ENCODE measurements at regions not wholly inside any gene's neighbourhood (a gene's known extent, or its start where the extent isn't known, plus 50 kb on each side); places are given as distances from the start of the nearest gene placed in this dataset.

GRCh38 chr4:3708103-3708510 lies 58.1 kb upstream of the ADRA2C start:
- H3K4me3 Mint-ChIP-seq = no peak overlapping the region
- ATAC-seq = no peak

DNA sequence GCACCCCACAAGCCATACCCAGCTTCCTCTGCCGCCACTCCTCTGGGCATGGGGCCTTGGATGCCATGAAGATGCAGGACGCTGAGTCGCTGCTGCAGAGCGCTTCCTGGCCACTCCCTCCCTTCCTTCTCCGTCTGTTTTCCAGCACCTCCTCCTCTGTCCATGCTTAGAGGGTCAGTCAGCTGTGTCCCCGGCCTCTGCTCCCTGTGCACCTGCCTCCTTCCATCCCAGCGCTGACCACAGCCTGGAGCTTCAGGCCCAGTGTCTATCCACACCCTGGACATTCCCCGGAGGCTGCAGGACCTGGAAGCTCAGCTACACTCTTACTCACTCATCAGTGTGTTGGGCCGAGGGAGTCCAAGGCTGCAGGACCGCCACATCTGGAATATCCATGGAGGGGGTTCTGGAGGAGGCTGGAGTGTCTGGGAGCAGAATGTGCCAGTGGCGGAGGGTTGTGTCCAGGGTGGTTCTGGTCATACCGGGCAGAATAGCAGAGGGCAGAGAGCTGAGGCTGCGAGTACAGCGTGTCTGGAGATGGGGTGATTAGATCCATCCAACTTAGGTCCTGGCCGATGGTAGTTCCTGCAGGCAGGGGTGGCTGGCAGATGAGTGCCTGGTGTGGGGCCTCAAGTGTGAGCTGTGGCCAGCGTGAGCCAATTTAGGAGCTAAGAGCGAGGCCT lies 58.6 kb upstream of the ADRA2C start:
- peaks cover 20% of the 10 kb centered on the region for H3K27me3 Mint-ChIP-seq (ENCODE audit: low read depth)
- ATAC-seq (no peak), DNase-seq (no peak)
- no peaks in the 10 kb centered on the region for H3K4me1 Mint-ChIP-seq (ENCODE audit: low read depth)
- H3K36me3 Mint-ChIP-seq (ENCODE audit: insufficient read depth) = no peaks in the 10 kb centered on the region
- no peaks in the 10 kb centered on the region for H3K9me3 Mint-ChIP-seq
- no peak overlapping the region for H3K4me3 Mint-ChIP-seq

More at GRCh38 chr4:3708103-3708510, 58.1 kb upstream of the ADRA2C start:
- Mint-ChIP-seq H3K27me3 (ENCODE audit: low read depth) (peaks cover 20% of the 10 kb centered on the region), H3K36me3 (ENCODE audit: insufficient read depth) (no peaks in the 10 kb centered on the region), H3K4me1 (ENCODE audit: low read depth) (no peaks in the 10 kb centered on the region), H3K9me3 (no peaks in the 10 kb centered on the region)
- DNase-seq = no peak

DNA sequence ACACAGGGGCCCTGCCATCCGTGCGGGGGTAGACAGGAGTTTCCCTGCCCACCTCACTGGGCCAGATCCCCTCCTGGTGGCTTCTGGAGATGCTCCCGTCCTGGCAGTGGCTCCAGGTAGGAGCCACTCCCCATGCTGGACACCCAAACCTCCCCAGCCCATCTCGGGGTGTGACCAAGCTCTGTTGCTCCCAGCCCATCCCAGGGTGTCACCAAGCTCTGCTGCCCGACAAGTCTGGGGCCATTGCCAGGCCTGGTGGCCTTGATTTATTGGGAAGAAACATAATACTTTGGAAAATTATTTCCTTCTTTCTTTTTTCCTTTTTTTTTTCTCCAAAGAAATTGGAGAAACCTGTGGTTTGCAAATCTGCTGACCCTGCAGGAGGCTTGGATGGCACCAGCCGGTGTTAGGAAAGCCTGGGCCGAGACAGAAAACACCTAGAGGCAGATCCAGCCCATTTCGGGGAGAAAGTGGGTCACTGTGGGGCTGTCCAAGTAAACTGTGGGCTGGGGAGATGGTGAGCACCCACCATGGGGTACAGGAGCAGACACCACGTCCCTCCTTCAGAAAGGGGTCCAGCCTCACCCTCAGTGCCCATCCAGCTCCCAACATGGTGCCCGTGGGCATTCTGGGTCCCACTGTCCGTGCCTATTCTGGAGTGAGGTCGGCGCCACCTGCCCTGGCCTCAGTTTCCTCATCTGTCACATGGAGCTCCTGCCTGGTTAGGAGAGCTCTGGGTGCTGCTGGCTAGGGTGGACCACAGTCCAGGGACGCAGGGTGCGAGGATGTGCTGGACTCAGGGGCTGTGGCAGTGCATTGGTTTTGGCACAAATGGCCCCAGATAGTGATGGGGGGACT lies 59.4 kb upstream of the ADRA2C start:
- H3K4me3 Mint-ChIP-seq = no peak overlapping the region
- H3K27me3 Mint-ChIP-seq (ENCODE audit: low read depth) = peaks cover 20% of the 10 kb centered on the region
- no peaks in the 10 kb centered on the region for H3K4me1 Mint-ChIP-seq (ENCODE audit: low read depth)
- ATAC-seq (no peak), DNase-seq (no peak)
- H3K36me3 Mint-ChIP-seq (ENCODE audit: insufficient read depth) = no peaks in the 10 kb centered on the region
- H3K9me3 Mint-ChIP-seq = no peaks in the 10 kb centered on the region

DNA sequence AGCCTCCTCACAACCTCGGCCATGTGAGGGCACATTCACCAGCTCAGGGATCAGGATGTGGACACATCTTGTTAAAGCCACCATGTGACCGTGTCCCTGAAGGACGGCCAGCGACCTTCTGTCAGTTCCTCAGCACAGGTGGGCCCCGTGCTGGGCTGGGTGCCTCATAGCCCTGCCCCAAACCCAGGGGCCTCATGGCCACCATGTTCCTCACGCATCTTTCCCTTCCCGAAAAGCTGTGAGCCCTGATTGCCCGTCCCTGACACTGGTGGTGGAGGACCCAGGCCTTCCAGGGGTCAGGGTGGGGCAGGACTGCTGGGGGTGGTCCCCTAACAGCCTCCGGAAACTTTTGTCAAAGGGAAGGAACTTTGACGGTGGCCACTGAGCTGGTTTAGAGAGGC lies 60.1 kb upstream of the ADRA2C start:
- DNase-seq = no peak
- ATAC-seq = no peak
- H3K36me3 Mint-ChIP-seq (ENCODE audit: insufficient read depth) = no peaks in the 10 kb centered on the region
- H3K4me3 Mint-ChIP-seq = no peak overlapping the region
- H3K4me1 Mint-ChIP-seq (ENCODE audit: low read depth) = no peaks in the 10 kb centered on the region
- peaks cover 20% of the 10 kb centered on the region for H3K27me3 Mint-ChIP-seq (ENCODE audit: low read depth)
- no peaks in the 10 kb centered on the region for H3K9me3 Mint-ChIP-seq

DNA sequence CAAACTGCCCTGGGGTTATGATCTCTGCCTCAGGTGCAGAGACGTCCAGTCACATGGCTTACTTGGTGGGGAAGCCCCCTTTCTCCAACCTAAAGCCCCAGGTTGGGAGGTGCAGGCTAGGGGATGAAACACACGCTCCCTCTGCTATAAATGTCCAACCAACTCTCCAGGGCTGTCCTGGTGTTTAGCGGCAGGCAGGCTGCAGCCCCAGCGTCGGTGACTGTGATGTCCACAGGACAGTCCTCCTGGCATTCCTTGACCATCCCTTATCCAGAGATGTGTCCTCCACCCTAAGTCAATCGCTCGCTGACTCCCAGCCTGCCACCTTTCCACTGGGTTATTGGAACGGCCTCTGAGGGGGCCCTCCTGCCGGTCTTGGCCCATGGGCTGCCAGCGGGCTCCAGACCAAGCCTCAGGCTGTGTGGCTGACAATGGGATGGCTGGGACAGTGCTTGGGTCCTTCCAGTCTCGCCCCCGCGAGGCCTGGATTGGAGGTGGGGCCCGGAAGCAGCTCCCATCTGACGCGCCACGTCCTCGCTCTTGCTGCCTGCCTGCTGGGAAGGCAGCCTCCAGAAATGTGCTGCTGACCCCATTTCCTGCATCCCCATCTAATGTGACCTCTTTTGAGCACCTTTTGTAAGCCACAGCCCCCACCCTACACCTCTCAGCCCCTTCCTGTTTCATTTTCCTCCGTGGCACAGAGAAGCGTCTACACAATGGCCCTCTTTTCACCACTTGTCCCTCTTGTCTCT lies 60.8 kb upstream of the ADRA2C start:
- Mint-ChIP-seq H3K4me1 (ENCODE audit: low read depth) (no peaks in the 10 kb centered on the region), H3K4me3 (no peak overlapping the region), H3K9me3 (no peaks in the 10 kb centered on the region), H3K27me3 (ENCODE audit: low read depth) (peaks cover 22% of the 10 kb centered on the region), H3K36me3 (ENCODE audit: insufficient read depth) (no peaks in the 10 kb centered on the region)
- no peak for DNase-seq
- ATAC-seq = no peak

- ATAC-seq (no peak), DNase-seq (no peak)
- Mint-ChIP-seq H3K9me3 (no peaks in the 10 kb centered on the region), H3K27me3 (ENCODE audit: low read depth) (peaks cover 22% of the 10 kb centered on the region), H3K36me3 (ENCODE audit: insufficient read depth) (no peaks in the 10 kb centered on the region), H3K4me1 (ENCODE audit: low read depth) (no peaks in the 10 kb centered on the region), H3K4me3 (no peak overlapping the region)
These were observed 61.5 kb upstream of the ADRA2C start for GRCh38 chr4:3704669-3705068.

- Mint-ChIP-seq H3K4me1 (ENCODE audit: low read depth) (no peaks in the 10 kb centered on the region), H3K27me3 (ENCODE audit: low read depth) (peaks cover 22% of the 10 kb centered on the region), H3K36me3 (ENCODE audit: insufficient read depth) (no peaks in the 10 kb centered on the region), H3K9me3 (no peaks in the 10 kb centered on the region), H3K4me3 (no peak overlapping the region)
- ATAC-seq = no peak
- DNase-seq = no peak
These were observed 62.3 kb upstream of the ADRA2C start for GRCh38 chr4:3703677-3704521.

DNA sequence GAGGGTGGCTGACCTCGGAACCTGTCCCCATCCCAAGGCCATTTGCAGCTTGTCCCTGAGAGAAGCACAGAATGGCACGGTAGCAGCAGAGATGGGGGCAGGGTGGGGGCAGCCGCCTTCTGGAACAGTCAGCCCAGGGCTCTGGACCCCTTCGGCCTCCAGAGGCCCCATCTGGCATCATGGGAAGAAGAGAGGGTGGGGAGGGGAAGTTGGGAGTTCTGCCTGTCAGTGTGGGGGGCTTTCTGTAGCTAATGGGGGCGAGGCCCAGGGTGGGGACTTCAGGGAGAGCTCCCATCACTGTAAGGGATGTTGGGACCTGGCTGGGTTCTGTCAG lies 62.9 kb upstream of the ADRA2C start:
- H3K9me3 Mint-ChIP-seq = no peaks in the 10 kb centered on the region
- H3K36me3 Mint-ChIP-seq (ENCODE audit: insufficient read depth) = no peaks in the 10 kb centered on the region
- H3K27me3 Mint-ChIP-seq (ENCODE audit: low read depth) = peaks cover 22% of the 10 kb centered on the region
- ATAC-seq (no peak), DNase-seq (no peak)
- no peaks in the 10 kb centered on the region for H3K4me1 Mint-ChIP-seq (ENCODE audit: low read depth)
- H3K4me3 Mint-ChIP-seq = no peak overlapping the region

- Mint-ChIP-seq H3K4me1 (ENCODE audit: low read depth) (no peaks in the 10 kb centered on the region), H3K27me3 (ENCODE audit: low read depth) (peaks cover 20% of the 10 kb centered on the region), H3K9me3 (no peaks in the 10 kb centered on the region), H3K4me3 (no peak overlapping the region), H3K36me3 (ENCODE audit: insufficient read depth) (no peaks in the 10 kb centered on the region)
- DNase-seq (no peak), ATAC-seq (no peak)
These were observed 63.5 kb upstream of the ADRA2C start for GRCh38 chr4:3702561-3703221.

DNA sequence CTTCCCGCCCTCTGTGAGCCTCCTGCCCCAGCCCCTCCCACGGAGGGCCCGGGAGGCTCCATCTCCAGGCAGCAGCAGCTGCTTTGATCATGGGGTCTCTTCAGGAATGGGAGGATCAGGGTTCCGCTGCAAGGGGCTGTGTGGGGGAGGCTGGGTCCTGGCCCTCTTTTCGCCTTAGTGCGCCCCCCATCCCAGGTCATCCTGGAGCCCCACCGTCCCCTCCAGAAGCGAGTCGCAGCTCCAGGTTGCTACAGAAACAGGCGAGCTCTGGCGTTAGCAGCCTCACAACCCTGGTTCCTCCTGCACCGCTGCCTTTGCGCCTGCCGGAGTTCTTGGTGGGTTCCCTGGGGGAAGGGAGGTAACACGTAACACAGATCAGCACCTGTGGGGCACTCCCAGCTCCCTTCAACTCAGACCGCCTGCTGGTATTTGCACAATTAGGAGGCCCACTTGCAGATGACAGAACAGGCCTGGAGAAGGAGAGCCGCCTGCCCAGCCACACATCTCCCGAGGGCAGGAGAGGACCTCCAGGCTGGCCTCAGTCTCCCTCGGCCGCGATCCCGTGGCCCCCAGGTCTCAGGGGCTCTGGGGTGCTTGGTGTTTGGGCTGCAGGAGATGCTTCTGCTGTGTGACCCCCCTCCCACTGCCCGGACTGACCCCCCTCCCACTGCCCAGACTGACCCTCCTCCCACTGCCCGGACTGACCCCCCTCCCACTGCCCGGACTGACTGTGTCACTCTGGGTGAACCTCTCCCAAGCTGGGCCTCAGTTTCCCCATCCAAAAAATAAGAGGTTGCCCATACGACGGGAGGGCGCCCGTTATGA lies 64.2 kb upstream of the ADRA2C start:
- no peak overlapping the region for H3K4me3 Mint-ChIP-seq
- peaks cover 6% of the 10 kb centered on the region for H3K9me3 Mint-ChIP-seq
- H3K4me1 Mint-ChIP-seq (ENCODE audit: low read depth) = no peaks in the 10 kb centered on the region
- H3K36me3 Mint-ChIP-seq (ENCODE audit: insufficient read depth) = no peaks in the 10 kb centered on the region
- H3K27me3 Mint-ChIP-seq (ENCODE audit: low read depth) = peaks cover 19% of the 10 kb centered on the region
- ATAC-seq = no peak
- DNase-seq = no peak

- Mint-ChIP-seq H3K4me3 (no peak overlapping the region), H3K36me3 (ENCODE audit: insufficient read depth) (no peaks in the 10 kb centered on the region), H3K27me3 (ENCODE audit: low read depth) (peaks cover 20% of the 10 kb centered on the region), H3K9me3 (peaks cover 13% of the 10 kb centered on the region), H3K4me1 (ENCODE audit: low read depth) (no peaks in the 10 kb centered on the region)
- DNase-seq (no peak), ATAC-seq (no peak)
These were observed 64.9 kb upstream of the ADRA2C start for GRCh38 chr4:3701271-3701734.

GRCh38 chr4:3700736-3701135 lies 65.4 kb upstream of the ADRA2C start:
- Mint-ChIP-seq H3K4me1 (ENCODE audit: low read depth) (no peaks in the 10 kb centered on the region), H3K9me3 (peaks cover 13% of the 10 kb centered on the region), H3K27me3 (ENCODE audit: low read depth) (peaks cover 18% of the 10 kb centered on the region), H3K4me3 (no peak overlapping the region), H3K36me3 (ENCODE audit: insufficient read depth) (no peaks in the 10 kb centered on the region)
- DNase-seq (no peak), ATAC-seq (no peak)

- ATAC-seq (no peak), DNase-seq (no peak)
- peaks cover 16% of the 10 kb centered on the region for H3K27me3 Mint-ChIP-seq (ENCODE audit: low read depth)
- no peaks in the 10 kb centered on the region for H3K36me3 Mint-ChIP-seq (ENCODE audit: insufficient read depth)
- H3K9me3 Mint-ChIP-seq = peaks cover 13% of the 10 kb centered on the region
- H3K4me3 Mint-ChIP-seq = no peak overlapping the region
- no peaks in the 10 kb centered on the region for H3K4me1 Mint-ChIP-seq (ENCODE audit: low read depth)
These were observed 66.0 kb upstream of the ADRA2C start for GRCh38 chr4:3700223-3700622.

All from activated T-cell treated with anti-CD3 and anti-CD28 coated beads, Interleukin-2, amount 50 U/mL, for 4 hours (primary cell).